H9 (cell line): ENCODE measurements at regions not wholly inside any gene's neighbourhood (a gene's known extent, or its start where the extent isn't known, plus 50 kb on each side); places are given as distances from the start of the nearest gene placed in this dataset.

Experiments used
- DNase-seq: peaks from one replicate; pipeline ENCODE4 v3.0.0-alpha.2; 2017
- H2AFZ ChIP-seq: one replicate; pipeline ENCODE4 v1.6.1; 2013; ENCODE audit warnings: mild to moderate bottlenecking, low read length, control low read depth, moderate library complexity
- H2AK5ac ChIP-seq: 2 replicates; pipeline ENCODE4 v1.6.1; 2013; ENCODE audit warnings: low read length, control low read depth, mixed read lengths; ENCODE audit not compliant: insufficient read length
- H2BK120ac ChIP-seq: one replicate; pipeline ENCODE4 v1.6.1; 2013; ENCODE audit warnings: low read depth, mild to moderate bottlenecking, low read length, control low read depth, inconsistent platforms; ENCODE audit not compliant: poor library complexity, severe bottlenecking
- H2BK12ac ChIP-seq: 2 replicates; pipeline ENCODE4 v1.6.1; 2013; ENCODE audit warnings: low read length, control low read depth, mixed read lengths, low read depth; ENCODE audit not compliant: insufficient read length
- H2BK15ac ChIP-seq: 2 replicates; pipeline ENCODE4 v1.6.1; 2013; ENCODE audit warnings: low read depth, low read length, control low read depth
- H2BK20ac ChIP-seq: one replicate; pipeline ENCODE4 v1.6.1; 2013; ENCODE audit warnings: low read depth, mild to moderate bottlenecking, low read length, control low read depth, inconsistent platforms; ENCODE audit not compliant: poor library complexity, severe bottlenecking
- H2BK5ac ChIP-seq: 2 replicates; pipeline ENCODE4 v1.6.1; 2013; ENCODE audit warnings: low read length, control low read depth, mixed read lengths; ENCODE audit not compliant: insufficient read length
- H3K14ac ChIP-seq: 2 replicates; pipeline ENCODE4 v1.6.1; 2013; ENCODE audit warnings: low read length, control low read depth; ENCODE audit not compliant: insufficient read depth
- H3K18ac ChIP-seq: 2 replicates; pipeline ENCODE4 v1.6.1; 2013; ENCODE audit warnings: low read depth, mild to moderate bottlenecking, mixed read lengths, low read length, control low read depth; ENCODE audit not compliant: insufficient read length
- H3K23ac ChIP-seq: 2 replicates; pipeline ENCODE4 v1.6.1; 2013; ENCODE audit warnings: low read length, control low read depth, mixed read lengths, low read depth; ENCODE audit not compliant: insufficient read length
- H3K23me2 ChIP-seq: 2 replicates; pipeline ENCODE4 v1.6.1; 2013; ENCODE audit warnings: low read depth, mild to moderate bottlenecking, mixed read lengths, low read length, control low read depth; ENCODE audit not compliant: insufficient read length, poor library complexity, severe bottlenecking
- H3K27ac ChIP-seq: 2 replicates; pipeline ENCODE4 v1.5.1; 2013; ENCODE audit warnings: low read length, control low read depth, mixed read lengths, low read depth; ENCODE audit not compliant: insufficient read length
- H3K27me3 ChIP-seq: 2 replicates; pipeline ENCODE4 v1.6.1; 2013; ENCODE audit warnings: low read length, control low read depth, inconsistent platforms; ENCODE audit not compliant: insufficient read depth
- H3K4ac ChIP-seq: 2 replicates; pipeline ENCODE4 v1.6.1; 2013; ENCODE audit warnings: low read depth, mild to moderate bottlenecking, control low read depth, inconsistent platforms, low read length, moderate library complexity
- H3K4me1 ChIP-seq: 2 replicates; pipeline ENCODE4 v1.6.1; 2013; ENCODE audit warnings: low read length, control low read depth, inconsistent platforms; ENCODE audit not compliant: insufficient read depth
- H3K4me2 ChIP-seq: 2 replicates; pipeline ENCODE4 v1.6.1; 2013; ENCODE audit warnings: low read length, control low read depth, mixed read lengths; ENCODE audit not compliant: insufficient read length, insufficient read depth
- H3K56ac ChIP-seq: 2 replicates; pipeline ENCODE4 v1.6.1; 2013; ENCODE audit warnings: low read depth, mild to moderate bottlenecking, mixed read lengths, low read length, control low read depth; ENCODE audit not compliant: insufficient read length
- H3K79me1 ChIP-seq: 2 replicates; pipeline ENCODE4 v1.6.1; 2013; ENCODE audit warnings: low read depth, mild to moderate bottlenecking, moderate library complexity, low read length, control low read depth, inconsistent platforms; ENCODE audit not compliant: insufficient read depth, poor library complexity, severe bottlenecking
- H3K79me2 ChIP-seq: 2 replicates; pipeline ENCODE4 v1.6.1; 2013; ENCODE audit warnings: low read length, control low read depth, inconsistent platforms; ENCODE audit not compliant: insufficient read depth
- H3K9ac ChIP-seq: 2 replicates; pipeline ENCODE4 v1.6.1; 2013; ENCODE audit warnings: low read length, control low read depth, mixed read lengths; ENCODE audit not compliant: insufficient read length; ENCODE audit errors: extremely low read depth
- H3K9me3 ChIP-seq: one replicate; pipeline ENCODE4 v1.6.1; 2013; ENCODE audit warnings: low read depth, low read length, inconsistent platforms; ENCODE audit not compliant: control insufficient read depth
- H3T11ph ChIP-seq: one replicate; pipeline ENCODE4 v1.6.1; 2013; ENCODE audit warnings: mild to moderate bottlenecking, low read length, control low read depth, inconsistent platforms
- H4K20me1 ChIP-seq: one replicate; pipeline ENCODE4 v1.6.1; 2013; ENCODE audit not compliant: control insufficient read depth, insufficient read length, insufficient read depth
- H4K5ac ChIP-seq: 2 replicates; pipeline ENCODE4 v1.6.1; 2013; ENCODE audit warnings: low read depth, mild to moderate bottlenecking, mixed read lengths, low read length, control low read depth; ENCODE audit not compliant: insufficient read length
- H4K8ac ChIP-seq: replicated peaks from 2 replicates; pipeline ENCODE4 v1.6.1; 2013; ENCODE audit warnings: low read length, control low read depth, mixed read lengths, low read depth; ENCODE audit not compliant: insufficient read length
- H4K91ac ChIP-seq: 2 replicates; pipeline ENCODE4 v1.6.1; 2013; ENCODE audit warnings: low read depth, mild to moderate bottlenecking, moderate library complexity, mixed read lengths, low read length, control low read depth; ENCODE audit not compliant: insufficient read length
- H3K27ac Mint-ChIP-seq, 3 experiments: 2 replicates in 2 of 3; 3 replicates in 1 of 3; pipeline ENCODE4 v1.8.0; 2020 to 2021; ENCODE audit warnings: mixed read lengths in 3 of 3, mild to moderate bottlenecking in 1 of 3, moderate library complexity in 1 of 3
- H3K27me3 Mint-ChIP-seq: 2 replicates; pipeline ENCODE4 v1.8.0; 2021; ENCODE audit warnings: low read depth, mild to moderate bottlenecking, moderate library complexity, mixed read lengths
- H3K36me3 Mint-ChIP-seq, 3 experiments: 2 replicates in 2 of 3; 3 replicates in 1 of 3; pipeline ENCODE4 v1.8.0; 2020 to 2021; ENCODE audit warnings: low read depth in 3 of 3, mixed read lengths in 3 of 3; ENCODE audit not compliant: insufficient read depth in 1 of 3
- H3K4me1 Mint-ChIP-seq, 2 experiments: 2 replicates each; pipeline ENCODE4 v1.8.0; 2020; ENCODE audit warnings: mixed read lengths in 2 of 2
- H3K4me3 Mint-ChIP-seq, 2 experiments: 2 replicates in 1 of 2; 3 replicates in 1 of 2; pipeline ENCODE4 v1.8.0; 2020 to 2021; ENCODE audit warnings: mild to moderate bottlenecking in 2 of 2, mixed read lengths in 2 of 2, moderate library complexity in 1 of 2
- H3K9me3 Mint-ChIP-seq, 2 experiments: 2 replicates in 1 of 2; 3 replicates in 1 of 2; pipeline ENCODE4 v1.8.0; 2020; ENCODE audit warnings: mild to moderate bottlenecking in 2 of 2, mixed read lengths in 2 of 2, moderate library complexity in 1 of 2
- WGBS: extraction: QIAGEN DNeasy Blood & Tissue Kit; methylation state at CpG from one replicate; pipeline ENCODE4 v1.1.7; 2013; ENCODE audit warnings: missing lambda C conversion rate, low lambda C conversion rate, mixed read lengths; ENCODE audit not compliant: insufficient read length; ENCODE audit errors: extremely low coverage; 5-methylcytosine and 5-hydroxymethylcytosine counted together
- TF ChIP-seq, protein P1 (sequence below): fragments of 200-600 bp; sonication (generic); conservative IDR thresholded peaks from 3 replicates; pipeline ENCODE4 v1.8.0; 2021; ENCODE audit warnings: antibody characterized with exemption, mild to moderate bottlenecking

DNA sequence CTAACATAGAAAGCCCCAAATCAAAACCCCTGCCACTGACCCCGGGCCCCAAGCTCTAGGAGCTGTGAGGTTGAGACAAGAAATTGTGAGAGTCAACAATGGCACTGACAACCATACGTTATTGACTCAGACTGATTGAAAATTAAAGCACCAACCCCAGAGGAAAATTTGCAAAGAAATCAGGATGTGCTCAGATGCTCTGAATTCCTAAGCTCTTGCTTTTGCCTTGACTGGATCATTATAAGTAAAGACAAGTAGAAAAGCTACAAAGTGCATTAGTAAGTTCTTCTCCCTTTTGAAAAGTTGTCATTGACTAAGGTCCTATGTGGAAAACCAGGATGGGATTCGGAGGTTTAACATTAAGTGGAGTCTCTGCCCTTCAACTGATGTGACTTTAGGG lies 130.2 kb downstream of the SAMD9 start:
- H4K5ac ChIP-seq, result no peak overlapping the region
- WGBS, result no CpG with 5 or more reads among the region's 3 CpGs
- H3K9ac ChIP-seq, result no peak overlapping the region
- Mint-ChIP-seq H3K4me1 (peaks cover 10 to 11% of the 10 kb centered on the region in 2 experiments), H3K27me3 (no peaks in the 10 kb centered on the region), H3K4me3 (no peak overlapping the region), H3K27ac (no peak overlapping the region), H3K9me3 (no peaks in the 10 kb centered on the region; a peak in 1 of 5 replicates), H3K36me3 (no peaks in the 10 kb centered on the region)
- no peak overlapping the region for H3K18ac ChIP-seq
- no peak overlapping the region for H2AK5ac ChIP-seq
- no peak for DNase-seq
- H2AFZ ChIP-seq, result no peak overlapping the region
- no peaks in the 10 kb centered on the region for H4K20me1 ChIP-seq
- H3K27me3 ChIP-seq, result no peaks in the 10 kb centered on the region
- H3K79me1 ChIP-seq, result no peaks in the 10 kb centered on the region
- H3K27ac ChIP-seq, result no peak overlapping the region
- H2BK20ac ChIP-seq, result no peak overlapping the region
- H4K8ac ChIP-seq, result no peak overlapping the region
- H4K91ac ChIP-seq, result no peak overlapping the region
- no peak overlapping the region for H2BK15ac ChIP-seq
- TF ChIP-seq, protein P1, sequence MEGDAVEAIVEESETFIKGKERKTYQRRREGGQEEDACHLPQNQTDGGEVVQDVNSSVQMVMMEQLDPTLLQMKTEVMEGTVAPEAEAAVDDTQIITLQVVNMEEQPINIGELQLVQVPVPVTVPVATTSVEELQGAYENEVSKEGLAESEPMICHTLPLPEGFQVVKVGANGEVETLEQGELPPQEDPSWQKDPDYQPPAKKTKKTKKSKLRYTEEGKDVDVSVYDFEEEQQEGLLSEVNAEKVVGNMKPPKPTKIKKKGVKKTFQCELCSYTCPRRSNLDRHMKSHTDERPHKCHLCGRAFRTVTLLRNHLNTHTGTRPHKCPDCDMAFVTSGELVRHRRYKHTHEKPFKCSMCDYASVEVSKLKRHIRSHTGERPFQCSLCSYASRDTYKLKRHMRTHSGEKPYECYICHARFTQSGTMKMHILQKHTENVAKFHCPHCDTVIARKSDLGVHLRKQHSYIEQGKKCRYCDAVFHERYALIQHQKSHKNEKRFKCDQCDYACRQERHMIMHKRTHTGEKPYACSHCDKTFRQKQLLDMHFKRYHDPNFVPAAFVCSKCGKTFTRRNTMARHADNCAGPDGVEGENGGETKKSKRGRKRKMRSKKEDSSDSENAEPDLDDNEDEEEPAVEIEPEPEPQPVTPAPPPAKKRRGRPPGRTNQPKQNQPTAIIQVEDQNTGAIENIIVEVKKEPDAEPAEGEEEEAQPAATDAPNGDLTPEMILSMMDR, result no peak
- no peaks in the 10 kb centered on the region for H3K23me2 ChIP-seq
- no peak overlapping the region for H3K56ac ChIP-seq
- H3K4ac ChIP-seq, result no peak overlapping the region
- no peak overlapping the region for H3K23ac ChIP-seq
- H3K79me2 ChIP-seq, result no peaks in the 10 kb centered on the region
- no peak overlapping the region for H3T11ph ChIP-seq
- H2BK12ac ChIP-seq, result no peak overlapping the region
- no peak overlapping the region for H3K14ac ChIP-seq
- H2BK5ac ChIP-seq, result no peak overlapping the region
- H3K9me3 ChIP-seq, result no peaks in the 10 kb centered on the region
- no peak overlapping the region for H3K4me2 ChIP-seq
- no peak overlapping the region for H2BK120ac ChIP-seq
- H3K4me1 ChIP-seq, result 0 out of 2 replicates have a peak, but pooled peaks cover 2% of the 10 kb centered on the region
